Suprapubic skin (tissue), 4 donors: ENCODE measurements at regions not wholly inside any gene's neighbourhood (a gene's known extent, or its start where the extent isn't known, plus 50 kb on each side); places are given as distances from the start of the nearest gene placed in this dataset.

Experiments used
- CTCF ChIP-seq, 2 donors: fragments of 200-600 bp in 1 of 2; fragments of 450-650 bp in 1 of 2; sonication (generic) in 1 of 2; IDR thresholded peaks; one replicate each; pipeline ENCODE4 v1.5.1; 2016 to 2019; ENCODE audit warnings: antibody characterized with exemption in 2 of 2, mild to moderate bottlenecking in 1 of 2, moderate library complexity in 1 of 2
- EP300 ChIP-seq: sonication (generic); formaldehyde crosslinking; IDR thresholded peaks from one replicate; pipeline ENCODE4 v1.6.1; 2017; ENCODE audit warnings: antibody characterized with exemption
- POLR2A ChIP-seq, 2 donors: fragments of 450-650 bp; IDR thresholded peaks; one replicate each; pipeline ENCODE4 v1.6.1; 2017; ENCODE audit warnings: antibody characterized with exemption in 2 of 2, mild to moderate bottlenecking in 2 of 2, moderate library complexity in 2 of 2
- POLR2AphosphoS5 ChIP-seq, 3 donors: sonication (generic); formaldehyde crosslinking; IDR thresholded peaks; one replicate each; pipeline ENCODE4 v1.6.1; 2017; ENCODE audit warnings: antibody characterized with exemption in 3 of 3

GRCh38 chr12:89023936-89024335 is 328.4 kb downstream of the DUSP6 start:
- TF ChIP-seq CTCF (IDR thresholded peaks at IDR 0.05) = no peak
- TF ChIP-seq POLR2AphosphoS5 (IDR thresholded peaks at IDR 0.05) = no peak
- no peak for TF ChIP-seq POLR2A (IDR thresholded peaks at IDR 0.05)
- no peak for TF ChIP-seq EP300
